ENCODE measurements at regions not wholly inside any gene's neighbourhood (a gene's known extent, or its start where the extent isn't known, plus 50 kb on each side); places are given as distances from the start of the nearest gene placed in this dataset.
A peak's percentile ranks its signal among the peaks of the same experiment; 100 is the strongest.

- in situ Hi-C loops (cut with HindIII; ENCODE audit: low sequenced_read_pairs), result no loop called here
- H3K4me3 ChIP-seq (ENCODE audit: low read depth, low read length), result no peak overlapping the region
- TF ChIP-seq CTCF (IDR thresholded peaks at IDR 0.05; ENCODE audit: low read depth, low read length), result no peak
- DNase-seq (ENCODE audit: low read depth, low spot score), result no peak
Observed at GRCh38 chr2:103276869-103277268, 515.0 kb downstream of the TMEM182 start.

GRCh38 chr2:103284750-103285149 is 522.9 kb downstream of the TMEM182 start:
- in situ Hi-C loops (cut with HindIII; ENCODE audit: low sequenced_read_pairs), result no loop called here
- TF ChIP-seq CTCF (IDR thresholded peaks at IDR 0.05; ENCODE audit: low read depth, low read length), result no peak
- no peak for DNase-seq (ENCODE audit: low read depth, low spot score)
- no peak overlapping the region for H3K4me3 ChIP-seq (ENCODE audit: low read depth, low read length)

- in situ Hi-C loops (cut with HindIII; ENCODE audit: low sequenced_read_pairs), result no loop called here
- H3K4me3 ChIP-seq (ENCODE audit: low read depth, low read length), result no peak overlapping the region
- DNase-seq (ENCODE audit: low read depth, low spot score), result no peak
- no peak for TF ChIP-seq CTCF (IDR thresholded peaks at IDR 0.05; ENCODE audit: low read depth, low read length)
Observed at GRCh38 chr2:103285354-103285753, 523.5 kb downstream of the TMEM182 start.

- no peak for TF ChIP-seq CTCF (IDR thresholded peaks at IDR 0.05; ENCODE audit: low read depth, low read length)
- no peak overlapping the region for H3K4me3 ChIP-seq (ENCODE audit: low read depth, low read length)
- in situ Hi-C loops (cut with HindIII; ENCODE audit: low sequenced_read_pairs), result no loop called here
- DNase-seq (ENCODE audit: low read depth, low spot score), result no peak
Observed at GRCh38 chr2:103287746-103288145, 525.9 kb downstream of the TMEM182 start.

- no peak overlapping the region for H3K4me3 ChIP-seq (ENCODE audit: low read depth, low read length)
- no peak for DNase-seq (ENCODE audit: low read depth, low spot score)
- in situ Hi-C loops (cut with HindIII; ENCODE audit: low sequenced_read_pairs), result no loop called here
- TF ChIP-seq CTCF (IDR thresholded peaks at IDR 0.05; ENCODE audit: low read depth, low read length), result no peak
Observed at GRCh38 chr2:103288696-103289095, 526.9 kb downstream of the TMEM182 start.

GRCh38 chr2:103289105-103289725 is 527.4 kb downstream of the TMEM182 start:
- in situ Hi-C loops (cut with HindIII; ENCODE audit: low sequenced_read_pairs), result no loop called here
- TF ChIP-seq CTCF (IDR thresholded peaks at IDR 0.05; ENCODE audit: low read depth, low read length), result peak; percentile 13
- no peak for DNase-seq (ENCODE audit: low read depth, low spot score)
- H3K4me3 ChIP-seq (ENCODE audit: low read depth, low read length), result no peak overlapping the region

All from astrocyte of the spinal cord (primary cell).